22Rv1 (cell line): ENCODE measurements at regions not wholly inside any gene's neighbourhood (a gene's known extent, or its start where the extent isn't known, plus 50 kb on each side); places are given as distances from the start of the nearest gene placed in this dataset.

ENCODE experiments used
- H3K27ac ChIP-seq: fragments of 450-650 bp; 2 replicates; pipeline ENCODE4 v1.5.1; 2017
- CTCF ChIP-seq: fragments of 450-650 bp; IDR thresholded peaks from 2 replicates; pipeline ENCODE4 v1.5.1; 2017; ENCODE audit warnings: mild to moderate bottlenecking
- ZFX ChIP-seq: fragments of 450-650 bp; IDR thresholded peaks from 2 replicates; pipeline ENCODE4 v1.6.1; 2017; ENCODE audit warnings: antibody characterized with exemption, borderline replicate concordance

GRCh38 chr4:14449308-14449707 is 553.0 kb upstream of the CPEB2 start:
- H3K27ac ChIP-seq, result no peak overlapping the region
- TF ChIP-seq ZFX (no peak), CTCF (no peak)

- no peak for TF ChIP-seq CTCF
- TF ChIP-seq ZFX, result no peak
- no peak overlapping the region for H3K27ac ChIP-seq
These were observed 550.3 kb upstream of the CPEB2 start for GRCh38 chr4:14452001-14452400.

GRCh38 chr4:14452764-14453163 is 549.5 kb upstream of the CPEB2 start:
- TF ChIP-seq ZFX (no peak), CTCF (no peak)
- H3K27ac ChIP-seq, result no peak overlapping the region

GRCh38 chr4:14458463-14458862 is 543.8 kb upstream of the CPEB2 start:
- TF ChIP-seq ZFX (no peak), CTCF (no peak)
- H3K27ac ChIP-seq, result no peak overlapping the region

- H3K27ac ChIP-seq, result no peak overlapping the region
- no peak for TF ChIP-seq CTCF
- TF ChIP-seq ZFX, result no peak
These were observed 537.2 kb upstream of the CPEB2 start for GRCh38 chr4:14465057-14465456.

- H3K27ac ChIP-seq, result no peak overlapping the region
- no peak for TF ChIP-seq CTCF
- TF ChIP-seq ZFX, result no peak
These were observed 536.8 kb upstream of the CPEB2 start for GRCh38 chr4:14465507-14465906.

GRCh38 chr4:14478504-14478903 is 523.8 kb upstream of the CPEB2 start:
- no peak overlapping the region for H3K27ac ChIP-seq
- no peak for TF ChIP-seq CTCF
- no peak for TF ChIP-seq ZFX
